Gastroesophageal sphincter (tissue), 3 donors: ENCODE measurements at regions not wholly inside any gene's neighbourhood (a gene's known extent, or its start where the extent isn't known, plus 50 kb on each side); places are given as distances from the start of the nearest gene placed in this dataset.

Experiments used
- CTCF ChIP-seq, 4 experiments: fragments of 200-600 bp in 2 of 4; fragments of 450-650 bp in 2 of 4; sonication (generic) in 1 of 4; IDR thresholded peaks; one replicate each; pipeline ENCODE4 v1.5.1; 2017 to 2019; ENCODE audit warnings: antibody characterized with exemption in 4 of 4, mild to moderate bottlenecking in 2 of 4, moderate library complexity in 2 of 4
- EP300 ChIP-seq: sonication (generic); formaldehyde crosslinking; IDR thresholded peaks from one replicate; pipeline ENCODE4 v1.6.1; 2017; ENCODE audit warnings: antibody characterized with exemption, mild to moderate bottlenecking
- POLR2A ChIP-seq, 2 donors: fragments of 450-650 bp; IDR thresholded peaks; one replicate each; pipeline ENCODE4 v1.6.1; 2017; ENCODE audit warnings: antibody characterized with exemption in 2 of 2, mild to moderate bottlenecking in 2 of 2, moderate library complexity in 1 of 2
- POLR2AphosphoS5 ChIP-seq: sonication (generic); formaldehyde crosslinking; IDR thresholded peaks from one replicate; pipeline ENCODE4 v1.6.1; 2017; ENCODE audit warnings: antibody characterized with exemption

GRCh38 chr22:47406896-47407295 is 644.4 kb downstream of the TBC1D22A start:
- TF ChIP-seq POLR2A (IDR thresholded peaks at IDR 0.05) (no peak), CTCF (IDR thresholded peaks at IDR 0.05) (no peak), EP300 (no peak), POLR2AphosphoS5 (no peak)
